ENCODE measurements at regions not wholly inside any gene's neighbourhood (a gene's known extent, or its start where the extent isn't known, plus 50 kb on each side); places are given as distances from the start of the nearest gene placed in this dataset.

GRCh38 chr2:224158831-224159230 lies 119.7 kb upstream of the SERPINE2 start:
- H3K27ac Mint-ChIP-seq (ENCODE audit: unreplicated experiment): no peak overlapping the region
- TF ChIP-seq CTCF (IDR thresholded peaks at IDR 0.05; ENCODE audit: partially characterized antibody, unreplicated experiment): no peak
- no peak overlapping the region for H3K4me3 Mint-ChIP-seq (ENCODE audit: unreplicated experiment)
- no peaks in the 10 kb centered on the region for H3K4me1 Mint-ChIP-seq (ENCODE audit: low read depth, unreplicated experiment)
- H3K27me3 Mint-ChIP-seq (ENCODE audit: unreplicated experiment): no peaks in the 10 kb centered on the region
- DNase-seq: no peak
- H3K9me3 Mint-ChIP-seq (ENCODE audit: unreplicated experiment): no peaks in the 10 kb centered on the region
- no peaks in the 10 kb centered on the region for H3K36me3 Mint-ChIP-seq (ENCODE audit: unreplicated experiment)

- no peak for DNase-seq
- Mint-ChIP-seq H3K36me3 (ENCODE audit: unreplicated experiment) (no peaks in the 10 kb centered on the region), H3K9me3 (ENCODE audit: unreplicated experiment) (no peaks in the 10 kb centered on the region), H3K27ac (ENCODE audit: unreplicated experiment) (no peak overlapping the region), H3K4me3 (ENCODE audit: unreplicated experiment) (no peak overlapping the region), H3K27me3 (ENCODE audit: unreplicated experiment) (no peaks in the 10 kb centered on the region), H3K4me1 (ENCODE audit: low read depth, unreplicated experiment) (no peaks in the 10 kb centered on the region)
- no peak for TF ChIP-seq CTCF (IDR thresholded peaks at IDR 0.05; ENCODE audit: partially characterized antibody, unreplicated experiment)
Measured at GRCh38 chr2:224158061-224158460, 119.0 kb upstream of the SERPINE2 start.

- no peak for TF ChIP-seq CTCF (IDR thresholded peaks at IDR 0.05; ENCODE audit: partially characterized antibody, unreplicated experiment)
- Mint-ChIP-seq H3K36me3 (ENCODE audit: unreplicated experiment) (no peaks in the 10 kb centered on the region), H3K9me3 (ENCODE audit: unreplicated experiment) (no peaks in the 10 kb centered on the region), H3K27me3 (ENCODE audit: unreplicated experiment) (no peaks in the 10 kb centered on the region), H3K4me3 (ENCODE audit: unreplicated experiment) (no peak overlapping the region), H3K27ac (ENCODE audit: unreplicated experiment) (no peak overlapping the region), H3K4me1 (ENCODE audit: low read depth, unreplicated experiment) (no peaks in the 10 kb centered on the region)
- no peak for DNase-seq
Measured at GRCh38 chr2:224157655-224158054, 118.6 kb upstream of the SERPINE2 start.

- TF ChIP-seq CTCF (IDR thresholded peaks at IDR 0.05; ENCODE audit: partially characterized antibody, unreplicated experiment): no peak
- Mint-ChIP-seq H3K4me3 (ENCODE audit: unreplicated experiment) (no peak overlapping the region), H3K27ac (ENCODE audit: unreplicated experiment) (no peak overlapping the region), H3K27me3 (ENCODE audit: unreplicated experiment) (no peaks in the 10 kb centered on the region), H3K36me3 (ENCODE audit: unreplicated experiment) (no peaks in the 10 kb centered on the region), H3K9me3 (ENCODE audit: unreplicated experiment) (peaks cover 2% of the 10 kb centered on the region), H3K4me1 (ENCODE audit: low read depth, unreplicated experiment) (no peaks in the 10 kb centered on the region)
- DNase-seq: no peak
Measured at GRCh38 chr2:224156436-224156835, 117.3 kb upstream of the SERPINE2 start.

GRCh38 chr2:224155896-224156295 lies 116.8 kb upstream of the SERPINE2 start:
- H3K4me1 Mint-ChIP-seq (ENCODE audit: low read depth, unreplicated experiment): no peaks in the 10 kb centered on the region
- H3K36me3 Mint-ChIP-seq (ENCODE audit: unreplicated experiment): no peaks in the 10 kb centered on the region
- H3K4me3 Mint-ChIP-seq (ENCODE audit: unreplicated experiment): no peak overlapping the region
- H3K27ac Mint-ChIP-seq (ENCODE audit: unreplicated experiment): no peak overlapping the region
- H3K27me3 Mint-ChIP-seq (ENCODE audit: unreplicated experiment): no peaks in the 10 kb centered on the region
- H3K9me3 Mint-ChIP-seq (ENCODE audit: unreplicated experiment): peaks cover 2% of the 10 kb centered on the region
- TF ChIP-seq CTCF (IDR thresholded peaks at IDR 0.05; ENCODE audit: partially characterized antibody, unreplicated experiment): no peak
- no peak for DNase-seq

Measured in glutamatergic neuron (in vitro differentiated cells).